Sigmoid colon (tissue), 4 donors: ENCODE measurements at regions not wholly inside any gene's neighbourhood (a gene's known extent, or its start where the extent isn't known, plus 50 kb on each side); places are given as distances from the start of the nearest gene placed in this dataset.

Experiments used
- CTCF ChIP-seq, 4 experiments: fragments of 450-650 bp in 3 of 4; fragments of 200-600 bp in 1 of 4; IDR thresholded peaks; one replicate each; pipeline ENCODE4 v1.5.1; 2016 to 2019; ENCODE audit warnings: antibody characterized with exemption in 4 of 4, mild to moderate bottlenecking in 3 of 4, moderate library complexity in 2 of 4
- POLR2A ChIP-seq, 2 donors: fragments of 450-650 bp; IDR thresholded peaks; one replicate each; pipeline ENCODE4 v1.6.1; 2016; ENCODE audit warnings: antibody characterized with exemption in 2 of 2, mild to moderate bottlenecking in 2 of 2, moderate library complexity in 2 of 2
- POLR2AphosphoS5 ChIP-seq, 4 donors: sonication (generic); formaldehyde crosslinking; IDR thresholded peaks; one replicate each; pipeline ENCODE4 v1.6.1; 2017; ENCODE audit warnings: antibody characterized with exemption in 4 of 4

GRCh38 chr20:48409055-48409615 is 418.7 kb downstream of the PREX1 start:
- TF ChIP-seq CTCF (IDR thresholded peaks at IDR 0.05) (no peak), POLR2AphosphoS5 (IDR thresholded peaks at IDR 0.05) (no peak), POLR2A (IDR thresholded peaks at IDR 0.05) (no peak)
